H9 (cell line): ENCODE measurements at regions not wholly inside any gene's neighbourhood (a gene's known extent, or its start where the extent isn't known, plus 50 kb on each side); places are given as distances from the start of the nearest gene placed in this dataset.

ENCODE experiments used
- DNase-seq: peaks from one replicate; pipeline ENCODE4 v3.0.0-alpha.2; 2017
- H2AFZ ChIP-seq: one replicate; pipeline ENCODE4 v1.6.1; 2013; ENCODE audit warnings: mild to moderate bottlenecking, low read length, control low read depth, moderate library complexity
- H2AK5ac ChIP-seq: 2 replicates; pipeline ENCODE4 v1.6.1; 2013; ENCODE audit warnings: low read length, control low read depth, mixed read lengths; ENCODE audit not compliant: insufficient read length
- H2BK120ac ChIP-seq: one replicate; pipeline ENCODE4 v1.6.1; 2013; ENCODE audit warnings: low read depth, mild to moderate bottlenecking, low read length, control low read depth, inconsistent platforms; ENCODE audit not compliant: poor library complexity, severe bottlenecking
- H2BK12ac ChIP-seq: 2 replicates; pipeline ENCODE4 v1.6.1; 2013; ENCODE audit warnings: low read length, control low read depth, mixed read lengths, low read depth; ENCODE audit not compliant: insufficient read length
- H2BK15ac ChIP-seq: 2 replicates; pipeline ENCODE4 v1.6.1; 2013; ENCODE audit warnings: low read depth, low read length, control low read depth
- H2BK20ac ChIP-seq: one replicate; pipeline ENCODE4 v1.6.1; 2013; ENCODE audit warnings: low read depth, mild to moderate bottlenecking, low read length, control low read depth, inconsistent platforms; ENCODE audit not compliant: poor library complexity, severe bottlenecking
- H2BK5ac ChIP-seq: 2 replicates; pipeline ENCODE4 v1.6.1; 2013; ENCODE audit warnings: low read length, control low read depth, mixed read lengths; ENCODE audit not compliant: insufficient read length
- H3K14ac ChIP-seq: 2 replicates; pipeline ENCODE4 v1.6.1; 2013; ENCODE audit warnings: low read length, control low read depth; ENCODE audit not compliant: insufficient read depth
- H3K18ac ChIP-seq: 2 replicates; pipeline ENCODE4 v1.6.1; 2013; ENCODE audit warnings: low read depth, mild to moderate bottlenecking, mixed read lengths, low read length, control low read depth; ENCODE audit not compliant: insufficient read length
- H3K23ac ChIP-seq: 2 replicates; pipeline ENCODE4 v1.6.1; 2013; ENCODE audit warnings: low read length, control low read depth, mixed read lengths, low read depth; ENCODE audit not compliant: insufficient read length
- H3K23me2 ChIP-seq: 2 replicates; pipeline ENCODE4 v1.6.1; 2013; ENCODE audit warnings: low read depth, mild to moderate bottlenecking, mixed read lengths, low read length, control low read depth; ENCODE audit not compliant: insufficient read length, poor library complexity, severe bottlenecking
- H3K27ac ChIP-seq: 2 replicates; pipeline ENCODE4 v1.5.1; 2013; ENCODE audit warnings: low read length, control low read depth, mixed read lengths, low read depth; ENCODE audit not compliant: insufficient read length
- H3K27me3 ChIP-seq: 2 replicates; pipeline ENCODE4 v1.6.1; 2013; ENCODE audit warnings: low read length, control low read depth, inconsistent platforms; ENCODE audit not compliant: insufficient read depth
- H3K4ac ChIP-seq: 2 replicates; pipeline ENCODE4 v1.6.1; 2013; ENCODE audit warnings: low read depth, mild to moderate bottlenecking, control low read depth, inconsistent platforms, low read length, moderate library complexity
- H3K4me1 ChIP-seq: 2 replicates; pipeline ENCODE4 v1.6.1; 2013; ENCODE audit warnings: low read length, control low read depth, inconsistent platforms; ENCODE audit not compliant: insufficient read depth
- H3K4me2 ChIP-seq: 2 replicates; pipeline ENCODE4 v1.6.1; 2013; ENCODE audit warnings: low read length, control low read depth, mixed read lengths; ENCODE audit not compliant: insufficient read length, insufficient read depth
- H3K56ac ChIP-seq: 2 replicates; pipeline ENCODE4 v1.6.1; 2013; ENCODE audit warnings: low read depth, mild to moderate bottlenecking, mixed read lengths, low read length, control low read depth; ENCODE audit not compliant: insufficient read length
- H3K79me1 ChIP-seq: 2 replicates; pipeline ENCODE4 v1.6.1; 2013; ENCODE audit warnings: low read depth, mild to moderate bottlenecking, moderate library complexity, low read length, control low read depth, inconsistent platforms; ENCODE audit not compliant: insufficient read depth, poor library complexity, severe bottlenecking
- H3K79me2 ChIP-seq: 2 replicates; pipeline ENCODE4 v1.6.1; 2013; ENCODE audit warnings: low read length, control low read depth, inconsistent platforms; ENCODE audit not compliant: insufficient read depth
- H3K9ac ChIP-seq: 2 replicates; pipeline ENCODE4 v1.6.1; 2013; ENCODE audit warnings: low read length, control low read depth, mixed read lengths; ENCODE audit not compliant: insufficient read length; ENCODE audit errors: extremely low read depth
- H3K9me3 ChIP-seq: one replicate; pipeline ENCODE4 v1.6.1; 2013; ENCODE audit warnings: low read depth, low read length, inconsistent platforms; ENCODE audit not compliant: control insufficient read depth
- H3T11ph ChIP-seq: one replicate; pipeline ENCODE4 v1.6.1; 2013; ENCODE audit warnings: mild to moderate bottlenecking, low read length, control low read depth, inconsistent platforms
- H4K20me1 ChIP-seq: one replicate; pipeline ENCODE4 v1.6.1; 2013; ENCODE audit not compliant: control insufficient read depth, insufficient read length, insufficient read depth
- H4K5ac ChIP-seq: 2 replicates; pipeline ENCODE4 v1.6.1; 2013; ENCODE audit warnings: low read depth, mild to moderate bottlenecking, mixed read lengths, low read length, control low read depth; ENCODE audit not compliant: insufficient read length
- H4K8ac ChIP-seq: replicated peaks from 2 replicates; pipeline ENCODE4 v1.6.1; 2013; ENCODE audit warnings: low read length, control low read depth, mixed read lengths, low read depth; ENCODE audit not compliant: insufficient read length
- H4K91ac ChIP-seq: 2 replicates; pipeline ENCODE4 v1.6.1; 2013; ENCODE audit warnings: low read depth, mild to moderate bottlenecking, moderate library complexity, mixed read lengths, low read length, control low read depth; ENCODE audit not compliant: insufficient read length
- H3K27ac Mint-ChIP-seq, 3 experiments: 2 replicates in 2 of 3; 3 replicates in 1 of 3; pipeline ENCODE4 v1.8.0; 2020 to 2021; ENCODE audit warnings: mixed read lengths in 3 of 3, mild to moderate bottlenecking in 1 of 3, moderate library complexity in 1 of 3
- H3K27me3 Mint-ChIP-seq: 2 replicates; pipeline ENCODE4 v1.8.0; 2021; ENCODE audit warnings: low read depth, mild to moderate bottlenecking, moderate library complexity, mixed read lengths
- H3K36me3 Mint-ChIP-seq, 3 experiments: 2 replicates in 2 of 3; 3 replicates in 1 of 3; pipeline ENCODE4 v1.8.0; 2020 to 2021; ENCODE audit warnings: low read depth in 3 of 3, mixed read lengths in 3 of 3; ENCODE audit not compliant: insufficient read depth in 1 of 3
- H3K4me1 Mint-ChIP-seq, 2 experiments: 2 replicates each; pipeline ENCODE4 v1.8.0; 2020; ENCODE audit warnings: mixed read lengths in 2 of 2
- H3K4me3 Mint-ChIP-seq, 2 experiments: 2 replicates in 1 of 2; 3 replicates in 1 of 2; pipeline ENCODE4 v1.8.0; 2020 to 2021; ENCODE audit warnings: mild to moderate bottlenecking in 2 of 2, mixed read lengths in 2 of 2, moderate library complexity in 1 of 2
- H3K9me3 Mint-ChIP-seq, 2 experiments: 2 replicates in 1 of 2; 3 replicates in 1 of 2; pipeline ENCODE4 v1.8.0; 2020; ENCODE audit warnings: mild to moderate bottlenecking in 2 of 2, mixed read lengths in 2 of 2, moderate library complexity in 1 of 2
- CTCF ChIP-seq: fragments of 200-600 bp; sonication (generic); conservative IDR thresholded peaks from 3 replicates; pipeline ENCODE4 v1.8.0; 2021; ENCODE audit warnings: antibody characterized with exemption, mild to moderate bottlenecking
- WGBS: extraction: QIAGEN DNeasy Blood & Tissue Kit; methylation state at CpG from one replicate; pipeline ENCODE4 v1.1.7; 2013; ENCODE audit warnings: missing lambda C conversion rate, low lambda C conversion rate, mixed read lengths; ENCODE audit not compliant: insufficient read length; ENCODE audit errors: extremely low coverage; 5-methylcytosine and 5-hydroxymethylcytosine counted together

GRCh38 chr9:11749396-11749795, 943.8 kb upstream of the TYRP1 start:
- Histone ChIP-seq H3K79me2 (no peaks in the 10 kb centered on the region), H4K91ac (no peak overlapping the region), H3K14ac (no peak overlapping the region), H3K23me2 (no peaks in the 10 kb centered on the region), H2BK20ac (no peak overlapping the region), H2BK120ac (no peak overlapping the region), H4K5ac (no peak overlapping the region), H3K27ac (no peak overlapping the region), H3K4ac (no peak overlapping the region), H3K56ac (no peak overlapping the region), H3K27me3 (no peaks in the 10 kb centered on the region), H2BK15ac (no peak overlapping the region), H4K8ac (no peak overlapping the region), H3K18ac (no peak overlapping the region), H3K23ac (no peak overlapping the region), H4K20me1 (no peaks in the 10 kb centered on the region), H3T11ph (no peak overlapping the region), H2BK5ac (no peak overlapping the region), H2AK5ac (no peak overlapping the region), H2BK12ac (no peak overlapping the region), H3K9ac (no peak overlapping the region), H2AFZ (no peak overlapping the region), H3K4me2 (no peak overlapping the region), H3K79me1 (no peaks in the 10 kb centered on the region), H3K4me1 (no peaks in the 10 kb centered on the region), H3K9me3 (no peaks in the 10 kb centered on the region)
- no peak for DNase-seq
- Mint-ChIP-seq H3K4me3 (no peak overlapping the region), H3K27me3 (no peaks in the 10 kb centered on the region), H3K9me3 (no peaks in the 10 kb centered on the region; a peak in 1 of 5 replicates), H3K27ac (no peak overlapping the region), H3K4me1 (no peaks in the 10 kb centered on the region), H3K36me3 (no peaks in the 10 kb centered on the region)
- WGBS: no CpG with 5 or more reads among the region's 2 CpGs
- no peak for TF ChIP-seq CTCF
